K562 (cell line): ENCODE measurements at regions not wholly inside any gene's neighbourhood (a gene's known extent, or its start where the extent isn't known, plus 50 kb on each side); places are given as distances from the start of the nearest gene placed in this dataset.

ENCODE experiments used
- ATAC-seq: fragments of 200-7000 bp; cut with Tn5 transposase; 3 replicates; pipeline ENCODE4 v1.9.1; 2020; ENCODE audit warnings: moderate library complexity
- BruUV-seq: library from RNA; stranded (reverse); fragments of 400-500 nt; replicated peaks from 2 replicates; lab custom pipeline; 2021; lab: Mats Ljungman, UMichigan
- CTCF ChIA-PET: fragments of 300-600 bp; formaldehyde crosslinking; extraction: SDS; loops from one replicate; lab custom pipeline; 2021; ENCODE audit warnings: low intra/inter-chr PET ratio; lab: Yijun Ruan, JAX
- POLR2A ChIA-PET: fragments of 300-600, 350-650 bp; sonication (Branson Sonifier 250); formaldehyde crosslinking; extraction: SDS; loops from one replicate; lab custom pipeline; 2021; ENCODE audit warnings: antibody characterized with exemption, inconsistent platforms; lab: Yijun Ruan, JAX
- DNase-seq, 4 experiments: peaks; one replicate each; pipeline versions ENCODE4 v3.0.0 to v3.0.0-alpha.2; 2011 to 2018; ENCODE audit warnings: low spot score in 3 of 4, mixed read lengths in 3 of 4; ENCODE audit errors: extremely low read depth in 1 of 4
- FAIRE-seq: peaks from 2 replicates; lab custom pipeline; 2011; peaks lifted over from hg19 to GRCh38; lab: Jason Lieb, UNC
- H2AFZ ChIP-seq: 2 replicates; pipeline ENCODE4 v1.6.0; 2011; ENCODE audit warnings: low read depth, low read length, control low read depth, inconsistent platforms
- H3K27ac ChIP-seq: fragments of 200-600 bp; 3 replicates; pipeline ENCODE4 v1.8.0; 2011; ENCODE audit warnings: low read depth, mild to moderate bottlenecking, control low read depth, inconsistent platforms, low read length, moderate library complexity, mixed read lengths; ENCODE audit errors: extremely low read depth
- H3K27me3 ChIP-seq, 2 experiments: fragments of 300-600 bp in 1 of 2; 2 replicates in 1 of 2; 3 replicates in 1 of 2; pipeline versions ENCODE4 v1.6.0 to v1.8.0; 2011; ENCODE audit warnings: inconsistent platforms in 2 of 2, low read length in 2 of 2, mild to moderate bottlenecking in 1 of 2, mixed read lengths in 1 of 2, moderate library complexity in 1 of 2; ENCODE audit not compliant: control insufficient read depth in 2 of 2, insufficient read depth in 2 of 2
- H3K36me3 ChIP-seq: fragments of 300-600 bp; 3 replicates; pipeline ENCODE4 v1.8.0; 2011; ENCODE audit warnings: mild to moderate bottlenecking, low read length, inconsistent platforms; ENCODE audit not compliant: control insufficient read depth, insufficient read depth
- H3K4me1 ChIP-seq, 2 experiments: fragments of 200-600 bp in 1 of 2; replicated peaks in 1 of 2; 2 replicates in 1 of 2; 3 replicates in 1 of 2; pipeline versions ENCODE4 v1.5.1 to v1.8.0; 2011; ENCODE audit warnings: inconsistent platforms in 2 of 2, low read length in 2 of 2, mild to moderate bottlenecking in 1 of 2, mixed read lengths in 1 of 2, moderate library complexity in 1 of 2; ENCODE audit not compliant: control insufficient read depth in 2 of 2, insufficient read depth in 2 of 2
- H3K4me2 ChIP-seq: 2 replicates; pipeline ENCODE4 v1.6.1; 2011; ENCODE audit warnings: low read length, control low read depth, inconsistent platforms, mixed read lengths; ENCODE audit not compliant: insufficient read depth
- H3K4me3 ChIP-seq: fragments of 200-600 bp; sonication (generic), shearing (Covaris generic); 2 replicates; pipeline ENCODE4 v1.5.1; 2016; ENCODE audit warnings: control low read depth, inconsistent platforms
- H3K79me2 ChIP-seq: fragments of 200-600 bp; 3 replicates; pipeline ENCODE4 v1.8.0; 2011; ENCODE audit warnings: low read length, inconsistent platforms; ENCODE audit not compliant: control insufficient read depth, insufficient read depth
- H3K9ac ChIP-seq, 2 experiments: 2 replicates each; pipeline versions ENCODE4 v1.6.0 to v1.6.1; 2011; ENCODE audit warnings: low read depth in 2 of 2, low read length in 2 of 2, control low read depth in 1 of 2, inconsistent platforms in 1 of 2, mild to moderate bottlenecking in 1 of 2, mixed read lengths in 1 of 2; ENCODE audit not compliant: insufficient read depth in 1 of 2
- H3K9me1 ChIP-seq: one replicate; pipeline ENCODE4 v1.6.0; 2011; ENCODE audit warnings: inconsistent platforms, mild to moderate bottlenecking, low read length, moderate library complexity; ENCODE audit not compliant: control insufficient read depth, insufficient read depth
- H3K9me3 ChIP-seq: replicated peaks from 2 replicates; pipeline ENCODE4 v1.5.1; 2011; ENCODE audit warnings: low read depth, low read length, inconsistent platforms; ENCODE audit not compliant: control insufficient read depth, insufficient read depth
- H4K20me1 ChIP-seq: replicated peaks from 2 replicates; pipeline ENCODE4 v1.6.1; 2011; ENCODE audit warnings: low read length, inconsistent platforms, mixed read lengths; ENCODE audit not compliant: control insufficient read depth, insufficient read depth
- ASH1L ChIP-seq: fragments of 450-650 bp; IDR thresholded peaks from 2 replicates; pipeline ENCODE4 v1.6.1; 2018; ENCODE audit warnings: borderline replicate concordance, mild to moderate bottlenecking, low read depth; ENCODE audit not compliant: partially characterized antibody
- CBX1 ChIP-seq: sonication (generic); IDR thresholded peaks from 2 replicates; pipeline ENCODE4 v1.6.1; 2016; ENCODE audit warnings: antibody characterized with exemption, low read depth, mild to moderate bottlenecking
- CEBPG ChIP-seq, 3 experiments: fragments of 200-800 bp in 1 of 3; sonication (Bioruptor generic) in 1 of 3; sonication (generic) in 1 of 3; formaldehyde crosslinking in 1 of 3; IDR thresholded peaks in 2 of 3; conservative IDR thresholded peaks in 1 of 3; 2 replicates each; pipeline versions ENCODE4 v1.6.1 to v1.8.0; 2016 to 2022; ENCODE audit warnings: missing compliant biosample characterization in 2 of 3, missing genetic modification characterization in 2 of 3, mild to moderate bottlenecking in 1 of 3, missing genetic modification reagents in 1 of 3
- GABPB2 ChIP-seq: fragments of 250-450 bp; sonication (Bioruptor Pico); conservative IDR thresholded peaks from 2 replicates; pipeline ENCODE4 v1.5.1; 2021; ENCODE audit warnings: mild to moderate bottlenecking
- KLF10 ChIP-seq: fragments of 250-450 bp; sonication (Bioruptor Pico); IDR thresholded peaks from 2 replicates; pipeline ENCODE4 v1.6.1; 2021; ENCODE audit warnings: matching md5 sums
- NFIC ChIP-seq: fragments of 450-650 bp; IDR thresholded peaks from 2 replicates; pipeline ENCODE4 v1.6.1; 2017; ENCODE audit warnings: mild to moderate bottlenecking, inconsistent platforms
- PCBP2 ChIP-seq: fragments of 200-400 bp; formaldehyde crosslinking; IDR thresholded peaks from 2 replicates; pipeline ENCODE4 v1.6.1; 2018; ENCODE audit warnings: low read length, low read depth, mild to moderate bottlenecking, moderate library complexity; ENCODE audit not compliant: poor library complexity, severe bottlenecking
- PHB ChIP-seq: fragments of 250-450 bp; sonication (Bioruptor Pico); IDR thresholded peaks from 2 replicates; pipeline ENCODE4 v1.5.0; 2021
- PHF8 ChIP-seq: fragments of 200-600 bp; sonication (generic); IDR thresholded peaks from 2 replicates; pipeline ENCODE4 v1.6.1; 2012; ENCODE audit warnings: mixed run types, mild to moderate bottlenecking, inconsistent platforms, low read length, moderate library complexity, borderline replicate concordance
- PML ChIP-seq: IDR thresholded peaks from 2 replicates; pipeline ENCODE4 v1.6.1; 2012; ENCODE audit warnings: low read length, inconsistent platforms
- POLR2H ChIP-seq: IDR thresholded peaks from 2 replicates; pipeline ENCODE4 v1.6.1; 2016; ENCODE audit warnings: missing genetic modification characterization, low read depth, mild to moderate bottlenecking, control low read depth, missing compliant biosample characterization, moderate library complexity
- SMAD4 ChIP-seq: fragments of 250-450 bp; sonication (Bioruptor Pico); conservative IDR thresholded peaks from 2 replicates; pipeline ENCODE4 v1.8.0; 2021; ENCODE audit warnings: inconsistent platforms, mild to moderate bottlenecking, moderate library complexity
- ZNF217 ChIP-seq: sonication (generic); formaldehyde crosslinking; IDR thresholded peaks from 2 replicates; pipeline ENCODE4 v1.8.0; 2022; ENCODE audit warnings: mild to moderate bottlenecking, missing genetic modification reagents
- ZNF24 ChIP-seq: fragments of 450-650 bp; IDR thresholded peaks from 2 replicates; pipeline ENCODE4 v1.6.1; 2016
- ZNF444 ChIP-seq: fragments of 250-450 bp; sonication (Bioruptor Pico); IDR thresholded peaks from 2 replicates; pipeline ENCODE4 v1.4.0; 2020; ENCODE audit warnings: mild to moderate bottlenecking, moderate library complexity
- WGBS: fragments of 100-300 bp; shearing (Covaris generic); methylation state at CpG from one replicate; pipeline ENCODE4 v1.1.6; 2016; ENCODE audit warnings: low coverage, mixed read lengths; ENCODE audit not compliant: insufficient coverage; ENCODE audit errors: missing lambda C conversion rate; 5-methylcytosine and 5-hydroxymethylcytosine counted together
- in situ Hi-C: fragments of 300-500 bp; cut with MboI; formaldehyde crosslinking; loops from 4 replicates; pipeline ENCODE4 v1.15.0; 2018; ENCODE audit warnings: inconsistent platforms, mixed read lengths
- intact Hi-C: fragments of 100-400 bp; cut with micrococcal nuclease; formaldehyde crosslinking; loops from 2 replicates; pipeline ENCODE4 v1.14.2; 2022
- TF ChIP-seq, protein P1 (sequence below): sonication (generic); formaldehyde crosslinking; IDR thresholded peaks from 2 replicates; pipeline ENCODE4 v1.8.1; 2023; ENCODE audit warnings: mild to moderate bottlenecking, missing genetic modification reagents
- TF ChIP-seq, protein P2 (sequence below): fragments of 250-450 bp; sonication (Bioruptor Pico); IDR thresholded peaks from 2 replicates; pipeline ENCODE4 v1.5.0; 2021; ENCODE audit warnings: mild to moderate bottlenecking, borderline replicate concordance

- BruUV-seq, result no TSS peak
- no peak for ATAC-seq
- 0 out of 5 replicates have a peak, but pooled peaks cover 0 to 5% of the 10 kb centered on the region in 2 experiments for H3K27me3 ChIP-seq
- no peaks in the 10 kb centered on the region for H3K9me1 ChIP-seq
- H3K27ac ChIP-seq, result no peak overlapping the region
- no peak overlapping the region for H3K4me2 ChIP-seq
- H2AFZ ChIP-seq, result no peak overlapping the region
- H3K4me1 ChIP-seq, result no peaks in the 10 kb centered on the region
- CTCF ChIA-PET, result no interaction called here
- FAIRE-seq, result no peak
- H3K79me2 ChIP-seq, result no peaks in the 10 kb centered on the region
- H3K36me3 ChIP-seq, result no peaks in the 10 kb centered on the region
- in situ Hi-C loops (no loop called here), intact Hi-C loops (no loop called here)
- DNase-seq, result no peak
- under 1% methylated on average over 8 of the region's 8 CpGs for WGBS
- no peaks in the 10 kb centered on the region for H4K20me1 ChIP-seq
- no peaks in the 10 kb centered on the region for H3K9me3 ChIP-seq
- TF ChIP-seq CBX1, result no peak
- TF ChIP-seq, protein P1, sequence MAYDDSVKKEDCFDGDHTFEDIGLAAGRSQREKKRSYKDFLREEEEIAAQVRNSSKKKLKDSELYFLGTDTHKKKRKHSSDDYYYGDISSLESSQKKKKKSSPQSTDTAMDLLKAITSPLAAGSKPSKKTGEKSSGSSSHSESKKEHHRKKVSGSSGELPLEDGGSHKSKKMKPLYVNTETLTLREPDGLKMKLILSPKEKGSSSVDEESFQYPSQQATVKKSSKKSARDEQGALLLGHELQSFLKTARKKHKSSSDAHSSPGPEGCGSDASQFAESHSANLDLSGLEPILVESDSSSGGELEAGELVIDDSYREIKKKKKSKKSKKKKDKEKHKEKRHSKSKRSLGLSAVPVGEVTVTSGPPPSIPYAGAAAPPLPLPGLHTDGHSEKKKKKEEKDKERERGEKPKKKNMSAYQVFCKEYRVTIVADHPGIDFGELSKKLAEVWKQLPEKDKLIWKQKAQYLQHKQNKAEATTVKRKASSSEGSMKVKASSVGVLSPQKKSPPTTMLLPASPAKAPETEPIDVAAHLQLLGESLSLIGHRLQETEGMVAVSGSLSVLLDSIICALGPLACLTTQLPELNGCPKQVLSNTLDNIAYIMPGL (CRISPR knock-in tag), result no peak
- no peak for TF ChIP-seq SMAD4 (CRISPR knock-in tag)
- no peak for TF ChIP-seq ZNF217
- TF ChIP-seq PCBP2, result no peak
- TF ChIP-seq, protein P2, sequence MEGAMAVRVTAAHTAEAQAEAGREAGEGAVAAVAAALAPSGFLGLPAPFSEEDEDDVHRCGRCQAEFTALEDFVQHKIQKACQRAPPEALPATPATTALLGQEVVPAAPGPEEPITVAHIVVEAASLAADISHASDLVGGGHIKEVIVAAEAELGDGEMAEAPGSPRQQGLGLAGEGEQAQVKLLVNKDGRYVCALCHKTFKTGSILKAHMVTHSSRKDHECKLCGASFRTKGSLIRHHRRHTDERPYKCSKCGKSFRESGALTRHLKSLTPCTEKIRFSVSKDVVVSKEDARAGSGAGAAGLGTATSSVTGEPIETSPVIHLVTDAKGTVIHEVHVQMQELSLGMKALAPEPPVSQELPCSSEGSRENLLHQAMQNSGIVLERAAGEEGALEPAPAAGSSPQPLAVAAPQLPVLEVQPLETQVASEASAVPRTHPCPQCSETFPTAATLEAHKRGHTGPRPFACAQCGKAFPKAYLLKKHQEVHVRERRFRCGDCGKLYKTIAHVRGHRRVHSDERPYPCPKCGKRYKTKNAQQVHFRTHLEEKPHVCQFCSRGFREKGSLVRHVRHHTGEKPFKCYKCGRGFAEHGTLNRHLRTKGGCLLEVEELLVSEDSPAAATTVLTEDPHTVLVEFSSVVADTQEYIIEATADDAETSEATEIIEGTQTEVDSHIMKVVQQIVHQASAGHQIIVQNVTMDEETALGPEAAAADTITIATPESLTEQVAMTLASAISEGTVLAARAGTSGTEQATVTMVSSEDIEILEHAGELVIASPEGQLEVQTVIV (CRISPR knock-in tag), result no peak
- TF ChIP-seq GABPB2 (CRISPR knock-in tag), result no peak
- TF ChIP-seq PHB (CRISPR knock-in tag), result no peak
- TF ChIP-seq ASH1L, result no peak
- no peak for TF ChIP-seq PHF8
- no peak for TF ChIP-seq KLF10 (CRISPR knock-in tag)
- TF ChIP-seq NFIC, result no peak
- no peak for TF ChIP-seq ZNF444 (CRISPR knock-in tag)
- TF ChIP-seq PML, result no peak
- TF ChIP-seq POLR2H (tag), result no peak
- TF ChIP-seq ZNF24, result no peak
- TF ChIP-seq CEBPG (CRISPR knock-in tag; IDR thresholded peaks at IDR 0.05), result no peak
- no peak for TF ChIP-seq CEBPG (tag; conservative IDR thresholded peaks at IDR 0.05 in 1 of 2, IDR thresholded peaks at IDR 0.05 in 1 of 2)
- POLR2A ChIA-PET, result no interaction called here
- no peak overlapping the region for H3K9ac ChIP-seq
- no peak overlapping the region for H3K4me3 ChIP-seq
Measured at GRCh38 chr4:42262701-42263490, 110.4 kb upstream of the BEND4 start.
